GM03348 (cell line): ENCODE measurements at regions not wholly inside any gene's neighbourhood (a gene's known extent, or its start where the extent isn't known, plus 50 kb on each side); places are given as distances from the start of the nearest gene placed in this dataset.
A peak's percentile ranks its signal among the peaks of the same experiment; 100 is the strongest.

Source experiments
- DNase-seq: peaks from one replicate; pipeline ENCODE4 v3.0.0; 2012; ENCODE audit warnings: low spot score

DNA sequence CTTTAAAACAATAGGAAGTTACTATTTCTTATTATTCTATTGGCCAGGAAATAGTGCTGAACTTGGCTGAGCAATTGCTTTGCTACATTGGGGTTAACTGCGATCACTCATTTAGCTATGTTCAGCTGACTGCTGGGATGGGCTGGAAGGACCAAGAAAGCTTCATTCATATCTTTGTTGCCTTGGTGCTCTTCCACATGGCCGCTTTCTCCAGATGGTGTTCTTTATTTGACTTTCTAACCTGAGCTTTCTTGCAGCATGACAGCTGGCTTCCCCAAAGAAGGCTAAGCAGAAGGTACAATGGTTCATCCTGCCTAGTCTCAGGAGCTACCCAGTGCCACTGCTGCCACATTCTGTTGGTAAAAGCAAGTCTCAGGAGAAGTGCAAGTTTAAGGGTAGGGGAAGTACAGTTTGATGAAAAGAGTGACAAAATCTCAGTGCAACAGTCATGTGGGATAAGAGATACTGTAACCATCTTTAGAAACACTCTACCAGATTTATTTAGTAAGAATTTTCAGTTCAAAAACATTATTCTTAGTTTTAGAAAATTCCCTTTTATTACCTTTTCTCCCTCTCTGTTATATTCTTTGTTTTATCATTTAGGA lies 180.6 kb upstream of the RBMS1 start:
- DNase-seq: no peak

DNA sequence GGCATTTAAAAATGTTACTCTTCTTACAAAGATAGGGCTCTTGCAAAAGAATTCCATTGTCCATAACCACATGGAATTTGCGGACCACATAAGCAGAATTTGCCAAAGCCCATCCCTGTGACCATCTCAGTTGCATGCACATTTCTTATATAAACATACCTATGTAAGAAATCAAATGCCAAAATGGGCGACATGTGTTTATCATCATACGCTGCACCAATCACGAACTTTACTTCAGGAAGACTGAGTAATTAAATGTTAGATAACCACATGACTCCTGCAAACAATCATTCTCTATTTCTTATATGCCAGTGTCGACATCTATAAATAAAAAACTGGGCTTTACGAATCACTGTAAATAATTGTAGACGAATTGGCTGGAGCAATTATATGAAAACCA lies 186.1 kb upstream of the RBMS1 start:
- no peak for DNase-seq

DNA sequence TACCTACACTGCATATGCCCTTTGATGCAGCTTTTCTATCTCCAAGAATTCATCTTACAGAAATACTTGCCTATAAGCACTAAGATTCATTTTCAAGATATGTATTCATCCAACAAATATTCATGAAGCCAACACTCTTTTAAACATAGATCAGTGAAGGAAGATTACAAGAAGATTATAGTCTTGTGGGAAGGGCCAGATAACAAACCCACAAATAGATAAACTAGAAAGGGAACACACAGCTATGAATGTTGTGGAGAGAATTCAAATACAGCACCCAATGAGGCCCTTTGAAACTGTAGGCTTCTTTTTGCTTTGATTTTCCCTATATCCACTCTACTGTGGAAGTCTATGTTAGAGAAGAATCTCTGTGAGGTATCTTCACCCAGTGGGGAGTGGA lies 186.7 kb upstream of the RBMS1 start:
- DNase-seq: no peak

DNA sequence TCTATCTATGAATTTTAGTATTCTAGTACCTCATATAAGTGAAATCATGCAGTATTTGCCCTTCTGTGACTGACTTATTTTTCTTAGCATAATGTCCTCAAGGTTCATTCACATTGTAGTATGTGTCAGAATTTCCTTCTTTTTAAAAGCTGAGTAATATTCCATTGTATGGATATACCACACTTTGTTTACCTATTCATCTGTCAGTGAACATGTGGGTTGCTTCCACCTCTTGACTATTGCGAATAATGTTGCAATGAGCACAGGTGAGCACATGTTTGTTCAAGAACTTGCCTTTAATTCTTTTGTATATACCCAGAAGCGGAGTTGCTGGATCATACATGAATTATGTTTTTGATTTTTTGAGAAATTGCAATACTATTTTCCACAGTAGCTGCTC lies 187.4 kb upstream of the RBMS1 start:
- no peak for DNase-seq

- DNase-seq: no peak
Measured at GRCh38 chr2:160683206-160683605, 189.6 kb upstream of the RBMS1 start.

GRCh38 chr2:160687629-160688028 lies 194.0 kb upstream of the RBMS1 start:
- no peak for DNase-seq

GRCh38 chr2:160689441-160689840 lies 195.8 kb upstream of the RBMS1 start:
- no peak for DNase-seq

DNA sequence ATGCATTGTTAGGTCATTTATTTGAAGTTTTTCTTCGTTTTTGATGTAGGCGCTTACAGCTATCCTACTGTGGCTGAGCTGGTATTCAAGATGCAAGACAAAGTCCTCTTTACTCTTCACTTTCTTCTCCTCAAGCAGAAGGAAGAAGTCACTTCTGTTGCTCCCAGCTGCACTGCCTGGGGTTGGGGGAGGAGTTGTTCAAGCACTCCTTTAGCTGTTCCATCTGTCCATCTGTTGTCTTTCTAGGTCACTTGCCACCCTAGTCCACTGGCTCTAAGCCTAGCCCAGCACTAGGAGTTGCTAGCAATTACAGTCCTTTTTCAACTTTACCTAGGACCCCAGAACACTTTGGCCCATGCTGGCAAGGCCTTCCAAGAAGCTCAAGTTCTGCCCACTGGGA lies 200.6 kb upstream of the RBMS1 start:
- DNase-seq: no peak

- no peak for DNase-seq
Measured at GRCh38 chr2:160694631-160695030, 201.0 kb upstream of the RBMS1 start.

DNA sequence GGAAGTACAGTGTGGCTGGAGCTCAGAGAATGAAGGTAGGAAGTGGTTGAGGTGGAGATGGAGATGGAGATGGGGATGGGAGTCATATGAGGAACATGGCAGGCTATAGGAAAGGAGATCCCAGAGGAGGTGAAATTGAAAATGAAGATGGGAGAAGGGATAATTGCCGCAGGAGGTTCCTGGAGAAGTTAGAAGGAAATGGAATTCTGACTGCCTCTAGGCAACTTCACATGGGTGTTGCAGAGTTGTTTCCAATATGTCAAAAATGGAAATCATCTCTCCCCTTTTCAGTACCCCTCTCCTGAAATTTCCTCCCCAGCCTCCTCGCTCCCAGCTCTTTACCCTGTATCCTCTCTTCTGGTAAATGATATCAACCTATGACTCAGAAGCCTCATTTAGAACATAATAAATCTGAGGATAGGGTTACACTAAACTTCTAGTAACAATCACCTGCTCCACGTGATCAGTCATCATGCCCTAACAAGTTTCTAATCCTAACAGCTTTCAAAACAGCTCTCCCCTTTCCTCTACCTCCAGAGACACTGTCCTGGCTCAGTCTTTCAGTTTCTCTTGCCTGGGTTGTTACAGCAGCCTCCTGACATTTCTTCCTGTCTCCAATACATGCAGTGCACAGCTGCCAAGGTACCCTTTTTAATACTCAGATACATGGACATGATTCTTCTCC lies 201.9 kb upstream of the RBMS1 start:
- no peak for DNase-seq

GRCh38 chr2:160696087-160696452 lies 202.5 kb upstream of the RBMS1 start:
- no peak for DNase-seq

- DNase-seq: no peak
Measured at GRCh38 chr2:160697817-160698216, 204.2 kb upstream of the RBMS1 start.

- peak; percentile 24 for DNase-seq
Measured at GRCh38 chr2:160700021-160700814, 206.6 kb upstream of the RBMS1 start.

DNA sequence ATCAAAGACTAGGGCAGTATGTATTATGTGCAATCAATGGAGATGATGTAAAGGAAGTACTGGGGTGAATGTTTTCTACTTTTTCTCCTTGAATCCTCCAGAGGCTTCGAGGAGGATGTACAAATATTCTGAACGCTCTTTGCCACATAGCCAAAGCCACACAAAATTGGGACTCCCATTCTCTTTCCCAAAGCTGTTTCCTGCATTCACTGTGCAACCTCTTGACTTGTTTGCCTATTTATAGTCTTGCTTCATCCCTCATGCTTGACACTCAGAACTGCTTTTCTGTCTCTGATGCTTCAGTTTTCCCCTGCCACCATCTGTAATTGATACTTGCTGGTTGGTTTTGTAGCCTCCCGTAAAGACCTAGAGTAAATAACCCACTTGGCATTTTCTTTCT lies 208.2 kb upstream of the RBMS1 start:
- no peak for DNase-seq

- DNase-seq: no peak
Measured at GRCh38 chr2:160702754-160703153, 209.1 kb upstream of the RBMS1 start.

DNA sequence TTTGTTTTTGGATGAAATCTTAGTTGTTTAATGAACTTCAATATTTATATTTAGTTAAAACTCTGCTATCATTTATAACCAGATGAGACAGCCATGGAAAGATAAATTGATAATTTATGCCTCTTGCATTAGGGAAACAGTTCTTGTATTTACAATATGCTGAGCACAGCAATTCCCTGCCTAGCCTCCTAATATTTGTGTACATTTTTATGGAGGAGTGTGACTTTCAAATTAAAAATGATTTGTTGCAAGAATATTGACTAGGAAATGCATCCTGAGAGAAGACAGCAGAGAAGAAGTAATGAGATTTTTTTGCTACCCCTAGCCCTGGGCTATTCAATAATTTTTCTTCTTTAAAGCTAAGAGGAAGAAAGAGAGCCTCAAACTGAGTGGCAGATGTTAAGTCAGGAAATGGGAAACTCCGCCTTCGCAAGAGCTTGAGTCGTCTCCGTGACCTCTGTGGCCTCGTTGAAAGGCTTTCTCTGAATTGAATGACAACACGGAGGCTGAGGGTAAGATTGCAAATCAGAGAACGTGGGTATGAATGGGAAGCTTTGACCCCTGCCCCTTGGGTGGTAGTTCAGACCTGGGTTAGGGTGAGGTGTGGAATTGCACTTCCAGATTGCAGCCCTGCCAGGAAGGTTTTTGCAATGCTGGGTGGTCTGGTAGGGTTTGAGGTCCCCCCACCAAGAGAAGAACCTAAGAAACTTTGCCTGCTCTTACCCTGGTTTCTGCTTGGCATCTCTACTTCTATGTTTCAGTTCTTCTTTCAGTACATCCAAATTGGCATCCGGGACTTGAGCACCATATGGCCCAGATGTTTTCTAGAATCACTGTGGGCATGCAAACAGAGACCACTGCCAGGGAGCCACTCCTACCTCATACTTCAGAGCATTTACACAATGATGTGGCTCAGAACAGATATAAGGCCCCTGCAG lies 210.3 kb upstream of the RBMS1 start:
- no peak for DNase-seq

- DNase-seq: no peak
Measured at GRCh38 chr2:160715428-160715827, 221.8 kb upstream of the RBMS1 start.

- peak; percentile 45 for DNase-seq
Measured at GRCh38 chr2:160719116-160719515, 225.5 kb upstream of the RBMS1 start.

- DNase-seq: no peak
Measured at GRCh38 chr2:160720098-160720497, 226.5 kb upstream of the RBMS1 start.

DNA sequence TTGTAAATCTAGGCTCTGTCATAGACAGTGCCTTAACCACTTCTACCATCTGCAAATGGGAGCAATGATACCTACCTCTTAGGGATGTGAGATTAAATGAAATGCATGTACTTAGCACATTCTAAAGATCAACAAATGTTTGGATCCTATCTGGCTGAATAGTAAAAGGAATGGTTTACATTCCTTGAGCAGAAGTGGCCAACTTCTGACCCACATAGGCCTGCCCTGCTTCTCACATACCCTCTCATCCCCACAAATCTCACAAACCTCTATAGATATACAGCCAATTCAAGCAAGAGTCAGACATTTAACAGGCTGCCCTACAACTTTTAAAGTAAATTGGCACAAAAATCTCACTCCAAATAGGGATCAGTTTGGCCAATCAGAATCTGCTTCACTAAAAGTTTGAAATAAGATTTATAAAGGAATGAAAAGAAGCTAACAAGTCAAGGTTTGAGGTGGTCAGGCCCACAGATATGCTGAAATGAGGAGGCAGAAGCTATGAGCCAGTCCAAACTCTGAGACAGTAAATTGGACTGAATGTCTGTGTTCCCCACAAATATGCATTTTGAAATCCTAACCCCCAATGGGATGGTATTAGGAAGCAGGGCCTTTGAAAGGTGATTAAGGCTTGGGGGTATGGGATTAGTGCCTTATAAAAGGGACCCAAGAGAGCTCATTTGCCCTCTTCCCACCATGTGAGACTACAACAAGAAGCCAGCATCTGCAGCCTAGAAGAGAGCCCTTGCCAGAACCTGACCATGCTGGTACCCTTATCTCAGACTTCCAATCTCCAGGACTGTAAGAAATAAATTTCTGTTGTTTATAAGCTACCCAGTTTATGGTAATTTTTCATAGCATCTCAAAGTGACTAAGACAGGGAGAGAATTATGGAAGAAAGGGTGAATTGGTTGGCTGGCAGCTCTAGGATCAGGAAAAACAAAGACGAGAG lies 227.8 kb upstream of the RBMS1 start:
- peak; percentile 39 for DNase-seq

DNA sequence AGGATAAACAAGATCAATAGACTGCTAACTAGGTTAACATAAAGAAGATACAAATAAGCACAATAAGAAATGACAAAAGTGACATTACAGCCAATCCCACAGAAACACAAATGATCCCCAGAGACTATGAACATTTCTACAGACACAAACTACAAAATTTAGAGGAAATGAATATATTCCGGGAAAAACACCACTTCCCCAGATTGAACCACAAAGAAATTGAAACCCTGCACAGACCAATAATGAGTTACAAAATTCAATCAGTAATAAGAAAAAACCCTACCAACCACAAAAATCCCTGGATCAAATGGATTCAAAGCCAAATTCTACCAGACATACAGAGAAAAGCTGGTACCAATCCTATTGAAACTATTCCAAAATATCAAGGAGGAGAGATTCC lies 232.4 kb upstream of the RBMS1 start:
- no peak for DNase-seq
